Parathyroid adenoma (tissue), 2 donors: ENCODE measurements at regions not wholly inside any gene's neighbourhood (a gene's known extent, or its start where the extent isn't known, plus 50 kb on each side); places are given as distances from the start of the nearest gene placed in this dataset.
"Not testable (repeated sequence)": the region's sequence is repeated elsewhere in the genome, so short reads cannot be mapped to it uniquely, and the experiment has no call there.

Experiments used
- H2AFZ ChIP-seq: fragments of 300-600 bp; sonication (generic); one replicate; pipeline ENCODE4 v1.7.0; 2017; ENCODE audit warnings: antibody characterized with exemption, mild to moderate bottlenecking
- H3K27ac ChIP-seq: fragments of 300-600 bp; sonication (generic); one replicate; pipeline ENCODE4 v1.7.0; 2017
- H3K27me3 ChIP-seq: fragments of 300-600 bp; sonication (generic); one replicate; pipeline ENCODE4 v1.7.0; 2017; ENCODE audit warnings: low read length; ENCODE audit not compliant: control insufficient read depth, insufficient read depth
- H3K36me3 ChIP-seq: fragments of 300-600 bp; sonication (generic); one replicate; pipeline ENCODE4 v1.7.0; 2017; ENCODE audit warnings: low read length; ENCODE audit not compliant: control insufficient read depth, insufficient read depth
- H3K4me1 ChIP-seq: fragments of 300-600 bp; sonication (generic); one replicate; pipeline ENCODE4 v1.7.0; 2017; ENCODE audit warnings: control low read depth
- H3K4me2 ChIP-seq: fragments of 300-600 bp; sonication (generic); one replicate; pipeline ENCODE4 v1.7.0; 2017; ENCODE audit warnings: low read length
- H3K4me3 ChIP-seq: fragments of 300-600 bp; sonication (generic); one replicate; pipeline ENCODE4 v1.7.0; 2017; ENCODE audit warnings: low read depth, low read length
- H3K79me2 ChIP-seq: fragments of 300-600 bp; sonication (generic); one replicate; pipeline ENCODE4 v1.7.0; 2017; ENCODE audit warnings: control low read depth
- H3K9ac ChIP-seq: fragments of 300-600 bp; sonication (generic); one replicate; pipeline ENCODE4 v1.7.0; 2017; ENCODE audit warnings: mild to moderate bottlenecking
- H3K9me3 ChIP-seq: fragments of 300-600 bp; sonication (generic); one replicate; pipeline ENCODE4 v1.7.0; 2017; ENCODE audit warnings: low read length; ENCODE audit not compliant: control insufficient read depth
- TF ChIP-seq, protein P1 (sequence below): fragments of 300-600 bp; sonication (generic); IDR thresholded peaks from one replicate; pipeline ENCODE4 v1.7.0; 2017; ENCODE audit warnings: antibody characterized with exemption, mild to moderate bottlenecking
- donor health status: primary hyperparathyroidism.

GRCh38 chr7:142451296-142451695 lies 193.4 kb upstream of the PRSS58 start:
- Histone ChIP-seq H3K27me3 (no peaks in the 10 kb centered on the region), H3K4me2 (no peak overlapping the region), H3K9me3 (no peaks in the 10 kb centered on the region), H3K9ac (no peak overlapping the region), H3K27ac (no peak overlapping the region), H3K36me3 (no peaks in the 10 kb centered on the region), H2AFZ (no peak overlapping the region), H3K4me3 (no peak overlapping the region), H3K4me1 (no peaks in the 10 kb centered on the region), H3K79me2 (no peaks in the 10 kb centered on the region)
- TF ChIP-seq, protein P1, sequence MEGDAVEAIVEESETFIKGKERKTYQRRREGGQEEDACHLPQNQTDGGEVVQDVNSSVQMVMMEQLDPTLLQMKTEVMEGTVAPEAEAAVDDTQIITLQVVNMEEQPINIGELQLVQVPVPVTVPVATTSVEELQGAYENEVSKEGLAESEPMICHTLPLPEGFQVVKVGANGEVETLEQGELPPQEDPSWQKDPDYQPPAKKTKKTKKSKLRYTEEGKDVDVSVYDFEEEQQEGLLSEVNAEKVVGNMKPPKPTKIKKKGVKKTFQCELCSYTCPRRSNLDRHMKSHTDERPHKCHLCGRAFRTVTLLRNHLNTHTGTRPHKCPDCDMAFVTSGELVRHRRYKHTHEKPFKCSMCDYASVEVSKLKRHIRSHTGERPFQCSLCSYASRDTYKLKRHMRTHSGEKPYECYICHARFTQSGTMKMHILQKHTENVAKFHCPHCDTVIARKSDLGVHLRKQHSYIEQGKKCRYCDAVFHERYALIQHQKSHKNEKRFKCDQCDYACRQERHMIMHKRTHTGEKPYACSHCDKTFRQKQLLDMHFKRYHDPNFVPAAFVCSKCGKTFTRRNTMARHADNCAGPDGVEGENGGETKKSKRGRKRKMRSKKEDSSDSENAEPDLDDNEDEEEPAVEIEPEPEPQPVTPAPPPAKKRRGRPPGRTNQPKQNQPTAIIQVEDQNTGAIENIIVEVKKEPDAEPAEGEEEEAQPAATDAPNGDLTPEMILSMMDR: no peak

DNA sequence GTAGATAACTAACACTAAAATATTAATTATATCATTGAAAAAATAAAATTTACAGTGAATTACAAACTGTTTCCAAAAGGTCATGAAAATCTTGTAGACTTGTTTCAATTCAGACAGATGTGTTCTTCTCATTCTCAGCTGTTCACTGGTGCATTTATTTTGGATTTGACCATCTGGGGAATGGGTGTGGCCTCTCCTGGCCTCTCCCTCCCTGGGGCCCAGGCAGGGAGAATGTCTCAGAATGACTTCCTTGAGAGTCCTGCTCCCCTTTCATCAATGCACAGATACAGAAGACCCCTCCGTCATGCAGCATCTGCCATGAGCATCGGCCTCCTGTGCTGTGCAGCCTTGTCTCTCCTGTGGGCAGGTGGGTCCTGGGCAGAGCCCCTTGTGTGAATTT lies 192.8 kb upstream of the PRSS58 start:
- Histone ChIP-seq H2AFZ (no peak overlapping the region), H3K4me3 (no peak overlapping the region), H3K9me3 (no peaks in the 10 kb centered on the region), H3K27ac (no peak overlapping the region), H3K4me1 (no peaks in the 10 kb centered on the region), H3K4me2 (no peak overlapping the region), H3K27me3 (no peaks in the 10 kb centered on the region), H3K9ac (no peak overlapping the region), H3K79me2 (no peaks in the 10 kb centered on the region), H3K36me3 (no peaks in the 10 kb centered on the region)
- TF ChIP-seq, protein P1: no peak

DNA sequence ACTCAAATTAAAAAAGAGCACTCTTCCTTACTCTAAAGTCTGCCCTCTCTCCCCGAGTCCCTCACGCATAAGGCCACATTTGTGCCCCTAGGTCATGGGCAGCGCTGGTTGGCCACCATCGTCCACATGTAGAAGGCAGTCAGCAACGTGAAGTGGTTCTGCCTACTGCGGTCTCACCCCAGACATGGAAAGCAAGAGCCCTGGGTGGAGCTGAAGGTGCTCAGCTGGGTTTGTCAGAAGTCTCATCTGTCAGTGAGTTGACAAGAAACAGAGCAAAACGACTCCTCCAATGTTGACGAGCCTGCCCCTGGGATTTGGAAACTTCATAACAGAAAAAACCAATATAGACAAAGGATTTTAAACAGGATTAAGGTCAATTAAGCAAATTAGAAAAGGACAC lies 192.3 kb upstream of the PRSS58 start:
- H3K79me2 ChIP-seq: no peaks in the 10 kb centered on the region
- H3K36me3 ChIP-seq: no peaks in the 10 kb centered on the region
- no peaks in the 10 kb centered on the region for H3K9me3 ChIP-seq
- no peak overlapping the region for H3K9ac ChIP-seq
- no peak overlapping the region for H2AFZ ChIP-seq
- no peak overlapping the region for H3K4me3 ChIP-seq
- no peak overlapping the region for H3K27ac ChIP-seq
- no peaks in the 10 kb centered on the region for H3K4me1 ChIP-seq
- TF ChIP-seq, protein P1: no peak
- no peak overlapping the region for H3K4me2 ChIP-seq
- H3K27me3 ChIP-seq: no peaks in the 10 kb centered on the region

DNA sequence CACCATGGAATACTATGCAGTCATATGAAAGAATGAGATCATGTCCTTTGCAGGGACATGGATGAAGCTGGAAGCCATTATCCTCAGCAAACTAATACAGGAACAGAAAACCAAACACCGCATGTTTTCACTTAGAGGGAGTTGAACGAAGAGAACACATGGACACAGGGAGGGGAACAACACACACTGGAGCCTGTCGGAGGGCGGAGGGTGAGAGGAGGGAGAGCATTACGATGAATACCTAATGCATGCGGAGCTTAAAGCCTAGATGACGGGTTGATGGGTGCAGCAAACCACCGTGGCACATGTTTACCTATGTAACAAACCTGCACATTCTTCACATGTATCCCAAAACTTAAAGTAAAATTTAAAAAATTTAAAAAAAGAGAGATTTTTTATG lies 191.0 kb upstream of the PRSS58 start:
- not testable (repeated sequence) for H3K9ac ChIP-seq, H3K27ac ChIP-seq, H2AFZ ChIP-seq, H3K4me1 ChIP-seq, H3K36me3 ChIP-seq, H3K4me2 ChIP-seq, H3K9me3 ChIP-seq, H3K79me2 ChIP-seq, H3K4me3 ChIP-seq, H3K27me3 ChIP-seq

GRCh38 chr7:142447762-142448161 lies 189.9 kb upstream of the PRSS58 start:
- H3K27me3 ChIP-seq: no peaks in the 10 kb centered on the region
- no peak overlapping the region for H3K27ac ChIP-seq
- TF ChIP-seq, protein P1: no peak
- H3K79me2 ChIP-seq: no peaks in the 10 kb centered on the region
- H3K36me3 ChIP-seq: no peaks in the 10 kb centered on the region
- H3K4me3 ChIP-seq: no peak overlapping the region
- H3K4me2 ChIP-seq: no peak overlapping the region
- H3K9me3 ChIP-seq: no peaks in the 10 kb centered on the region
- H3K9ac ChIP-seq: no peak overlapping the region
- no peaks in the 10 kb centered on the region for H3K4me1 ChIP-seq
- no peak overlapping the region for H2AFZ ChIP-seq
